ENCODE measurements at regions not wholly inside any gene's neighbourhood (a gene's known extent, or its start where the extent isn't known, plus 50 kb on each side); places are given as distances from the start of the nearest gene placed in this dataset.
"Not testable (repeated sequence)": the region's sequence is repeated elsewhere in the genome, so short reads cannot be mapped to it uniquely, and the experiment has no call there.

- DNase-seq (ENCODE audit: low read depth) = no peak
- no peak for TF ChIP-seq CTCF (conservative IDR thresholded peaks at IDR 0.05; ENCODE audit: low read length)
- no peak overlapping the region for H3K4me3 ChIP-seq (ENCODE audit: low read length)
These were observed 901.7 kb downstream of the PLOD2 start for GRCh38 chr3:145259166-145259880.

- H3K4me3 ChIP-seq (ENCODE audit: low read length); DNase-seq (ENCODE audit: low read depth): not testable (repeated sequence)
These were observed 897.5 kb downstream of the PLOD2 start for GRCh38 chr3:145263458-145263857.

GRCh38 chr3:145266368-145266767, 894.6 kb downstream of the PLOD2 start:
- no peak overlapping the region for H3K4me3 ChIP-seq (ENCODE audit: low read length)
- no peak for TF ChIP-seq CTCF (conservative IDR thresholded peaks at IDR 0.05; ENCODE audit: low read length)
- no peak for DNase-seq (ENCODE audit: low read depth)

- no peak overlapping the region for H3K4me3 ChIP-seq (ENCODE audit: low read length)
- no peak for TF ChIP-seq CTCF (conservative IDR thresholded peaks at IDR 0.05; ENCODE audit: low read length)
- DNase-seq (ENCODE audit: low read depth) = no peak
These were observed 891.9 kb downstream of the PLOD2 start for GRCh38 chr3:145269106-145269505.

GRCh38 chr3:145272684-145273083, 888.3 kb downstream of the PLOD2 start:
- DNase-seq (ENCODE audit: low read depth) = peak; percentile 1
- no peak overlapping the region for H3K4me3 ChIP-seq (ENCODE audit: low read length)
- no peak for TF ChIP-seq CTCF (conservative IDR thresholded peaks at IDR 0.05; ENCODE audit: low read length)

GRCh38 chr3:145282505-145282904, 878.5 kb downstream of the PLOD2 start:
- DNase-seq (ENCODE audit: low read depth) = no peak
- TF ChIP-seq CTCF (conservative IDR thresholded peaks at IDR 0.05; ENCODE audit: low read length) = no peak
- H3K4me3 ChIP-seq (ENCODE audit: low read length) = no peak overlapping the region

GRCh38 chr3:145286937-145287336, 874.0 kb downstream of the PLOD2 start:
- no peak overlapping the region for H3K4me3 ChIP-seq (ENCODE audit: low read length)
- DNase-seq (ENCODE audit: low read depth) = no peak
- no peak for TF ChIP-seq CTCF (conservative IDR thresholded peaks at IDR 0.05; ENCODE audit: low read length)
